ENCODE measurements at regions not wholly inside any gene's neighbourhood (a gene's known extent, or its start where the extent isn't known, plus 50 kb on each side); places are given as distances from the start of the nearest gene placed in this dataset.

DNA sequence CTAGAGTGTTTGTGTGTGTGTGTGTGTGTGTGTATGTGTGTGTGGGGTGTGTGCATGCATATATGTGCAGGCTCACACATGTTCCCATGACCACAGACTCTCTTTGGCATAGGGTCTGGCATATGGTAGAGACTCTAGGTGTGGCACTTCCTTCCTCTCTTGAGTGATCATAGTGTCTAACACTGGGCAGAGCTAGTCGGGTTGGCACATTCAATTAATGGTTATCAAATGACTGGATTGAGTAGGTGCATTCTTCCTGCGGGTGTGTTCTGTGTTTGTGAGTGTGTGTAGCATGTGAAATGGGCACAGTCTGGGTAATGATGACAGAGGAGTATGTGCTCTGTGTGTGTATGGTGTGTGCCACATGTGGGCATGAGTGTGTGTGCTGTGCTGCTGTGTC lies 106.5 kb downstream of the EFNB1 start:
- TF ChIP-seq, protein P1, sequence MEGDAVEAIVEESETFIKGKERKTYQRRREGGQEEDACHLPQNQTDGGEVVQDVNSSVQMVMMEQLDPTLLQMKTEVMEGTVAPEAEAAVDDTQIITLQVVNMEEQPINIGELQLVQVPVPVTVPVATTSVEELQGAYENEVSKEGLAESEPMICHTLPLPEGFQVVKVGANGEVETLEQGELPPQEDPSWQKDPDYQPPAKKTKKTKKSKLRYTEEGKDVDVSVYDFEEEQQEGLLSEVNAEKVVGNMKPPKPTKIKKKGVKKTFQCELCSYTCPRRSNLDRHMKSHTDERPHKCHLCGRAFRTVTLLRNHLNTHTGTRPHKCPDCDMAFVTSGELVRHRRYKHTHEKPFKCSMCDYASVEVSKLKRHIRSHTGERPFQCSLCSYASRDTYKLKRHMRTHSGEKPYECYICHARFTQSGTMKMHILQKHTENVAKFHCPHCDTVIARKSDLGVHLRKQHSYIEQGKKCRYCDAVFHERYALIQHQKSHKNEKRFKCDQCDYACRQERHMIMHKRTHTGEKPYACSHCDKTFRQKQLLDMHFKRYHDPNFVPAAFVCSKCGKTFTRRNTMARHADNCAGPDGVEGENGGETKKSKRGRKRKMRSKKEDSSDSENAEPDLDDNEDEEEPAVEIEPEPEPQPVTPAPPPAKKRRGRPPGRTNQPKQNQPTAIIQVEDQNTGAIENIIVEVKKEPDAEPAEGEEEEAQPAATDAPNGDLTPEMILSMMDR (IDR thresholded peaks at IDR 0.05 in 2 of 3, conservative IDR thresholded peaks at IDR 0.05 in 1 of 3; ENCODE audit: control insufficient read depth in 2 of 3, extremely low read depth in 1 of 3, insufficient read depth in 1 of 3, low read depth in 3 of 3, low read length in 3 of 3): no peak
- TF ChIP-seq CREB1 (IDR thresholded peaks at IDR 0.05; ENCODE audit: low read depth) (no peak), RBBP5 (conservative IDR thresholded peaks at IDR 0.05) (no peak), STAT1 (conservative IDR thresholded peaks at IDR 0.05) (no peak), BCL11A (IDR thresholded peaks at IDR 0.05; ENCODE audit: low read depth, low read length) (no peak), POLR2A (IDR thresholded peaks at IDR 0.05; ENCODE audit: low read depth, low read length) (no peak), JUND (IDR thresholded peaks at IDR 0.05; ENCODE audit: low read depth, low read length) (no peak), SP1 (IDR thresholded peaks at IDR 0.05; ENCODE audit: low read depth, low read length) (no peak)
- TF ChIP-seq, protein P2, sequence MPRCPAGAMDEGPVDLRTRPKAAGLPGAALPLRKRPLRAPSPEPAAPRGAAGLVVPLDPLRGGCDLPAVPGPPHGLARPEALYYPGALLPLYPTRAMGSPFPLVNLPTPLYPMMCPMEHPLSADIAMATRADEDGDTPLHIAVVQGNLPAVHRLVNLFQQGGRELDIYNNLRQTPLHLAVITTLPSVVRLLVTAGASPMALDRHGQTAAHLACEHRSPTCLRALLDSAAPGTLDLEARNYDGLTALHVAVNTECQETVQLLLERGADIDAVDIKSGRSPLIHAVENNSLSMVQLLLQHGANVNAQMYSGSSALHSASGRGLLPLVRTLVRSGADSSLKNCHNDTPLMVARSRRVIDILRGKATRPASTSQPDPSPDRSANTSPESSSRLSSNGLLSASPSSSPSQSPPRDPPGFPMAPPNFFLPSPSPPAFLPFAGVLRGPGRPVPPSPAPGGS (IDR thresholded peaks at IDR 0.05; ENCODE audit: borderline replicate concordance, insufficient read depth, low read depth, low read length, poor library complexity, severe bottlenecking): no peak

Measured in GM12878 (cell line).